ENCODE measurements at regions not wholly inside any gene's neighbourhood (a gene's known extent, or its start where the extent isn't known, plus 50 kb on each side); places are given as distances from the start of the nearest gene placed in this dataset.

GRCh38 chr1:194331758-194332157, 1145.3 kb upstream of the B3GALT2 start:
- DNase-seq (ENCODE audit: low spot score), result no peak

- no peak for DNase-seq (ENCODE audit: low spot score)
These were observed 1136.3 kb upstream of the B3GALT2 start for GRCh38 chr1:194322751-194323150.

GRCh38 chr1:194318790-194319280, 1132.4 kb upstream of the B3GALT2 start:
- no peak for DNase-seq (ENCODE audit: low spot score)

GRCh38 chr1:194309697-194310096, 1123.3 kb upstream of the B3GALT2 start:
- DNase-seq (ENCODE audit: low spot score), result no peak

GRCh38 chr1:194309269-194309668, 1122.9 kb upstream of the B3GALT2 start:
- DNase-seq (ENCODE audit: low spot score), result no peak

GRCh38 chr1:194300776-194301175, 1114.4 kb upstream of the B3GALT2 start:
- DNase-seq (ENCODE audit: low spot score), result no peak

- DNase-seq (ENCODE audit: low spot score), result no peak
These were observed 1113.9 kb upstream of the B3GALT2 start for GRCh38 chr1:194300340-194300739.

- DNase-seq (ENCODE audit: low spot score), result no peak
These were observed 1111.7 kb upstream of the B3GALT2 start for GRCh38 chr1:194298007-194298598.

GRCh38 chr1:194297094-194297493, 1110.7 kb upstream of the B3GALT2 start:
- DNase-seq (ENCODE audit: low spot score), result no peak

- no peak for DNase-seq (ENCODE audit: low spot score)
These were observed 1109.8 kb upstream of the B3GALT2 start for GRCh38 chr1:194296201-194296600.

- peak; percentile 68 for DNase-seq (ENCODE audit: low spot score)
These were observed 1109.3 kb upstream of the B3GALT2 start for GRCh38 chr1:194295685-194296084.

- no peak for DNase-seq (ENCODE audit: low spot score)
These were observed 1107.5 kb upstream of the B3GALT2 start for GRCh38 chr1:194293851-194294405.

- no peak for DNase-seq (ENCODE audit: low spot score)
These were observed 1106.6 kb upstream of the B3GALT2 start for GRCh38 chr1:194292966-194293365.

GRCh38 chr1:194289569-194290266, 1103.3 kb upstream of the B3GALT2 start:
- no peak for DNase-seq (ENCODE audit: low spot score)

- no peak for DNase-seq (ENCODE audit: low spot score)
These were observed 1101.8 kb upstream of the B3GALT2 start for GRCh38 chr1:194288238-194288637.

- no peak for DNase-seq (ENCODE audit: low spot score)
These were observed 1095.0 kb upstream of the B3GALT2 start for GRCh38 chr1:194281376-194281775.

- DNase-seq (ENCODE audit: low spot score), result no peak
These were observed 1094.0 kb upstream of the B3GALT2 start for GRCh38 chr1:194280463-194280862.

- DNase-seq (ENCODE audit: low spot score), result no peak
These were observed 1093.6 kb upstream of the B3GALT2 start for GRCh38 chr1:194279975-194280374.

GRCh38 chr1:194277927-194278326, 1091.5 kb upstream of the B3GALT2 start:
- no peak for DNase-seq (ENCODE audit: low spot score)

GRCh38 chr1:194273660-194274059, 1087.2 kb upstream of the B3GALT2 start:
- DNase-seq (ENCODE audit: low spot score), result no peak

- no peak for DNase-seq (ENCODE audit: low spot score)
These were observed 1082.4 kb upstream of the B3GALT2 start for GRCh38 chr1:194268839-194269238.

GRCh38 chr1:194267021-194267420, 1080.6 kb upstream of the B3GALT2 start:
- no peak for DNase-seq (ENCODE audit: low spot score)

GRCh38 chr1:194256010-194256409, 1069.6 kb upstream of the B3GALT2 start:
- no peak for DNase-seq (ENCODE audit: low spot score)

Measured in D341Med (cell line).